ENCODE measurements at regions not wholly inside any gene's neighbourhood (a gene's known extent, or its start where the extent isn't known, plus 50 kb on each side); places are given as distances from the start of the nearest gene placed in this dataset.

- DNase-seq (ENCODE audit: low read depth in 4 of 6, low spot score in 6 of 6) = no peak
- Histone ChIP-seq H3K27me3 (ENCODE audit: control insufficient read depth, insufficient read depth, low read length) (no peaks in the 10 kb centered on the region), H3K36me3 (ENCODE audit: control insufficient read depth, insufficient read depth, low read length) (no peaks in the 10 kb centered on the region), H3K9me3 (ENCODE audit: control insufficient read depth, insufficient read depth, low read length) (no peaks in the 10 kb centered on the region), H3K4me1 (ENCODE audit: control insufficient read depth, insufficient read depth, low read length) (no peaks in the 10 kb centered on the region), H3K27ac (ENCODE audit: low read depth, low read length) (no peak overlapping the region), H3K4me3 (ENCODE audit: low read depth, low read length) (no peak overlapping the region)
- 92% methylated on average over 5 of the region's 5 CpGs for WGBS (ENCODE audit: insufficient coverage)
Measured at GRCh38 chr4:116839826-116840225, 245.6 kb downstream of the TRAM1L1 start.

GRCh38 chr4:116838609-116839008 lies 246.8 kb downstream of the TRAM1L1 start:
- no peak overlapping the region for H3K27ac ChIP-seq (ENCODE audit: low read depth, low read length)
- DNase-seq (ENCODE audit: low read depth in 4 of 6, low spot score in 6 of 6) = peak in 1 of 6 donors; percentile 33
- H3K4me3 ChIP-seq (ENCODE audit: low read depth, low read length) = no peak overlapping the region
- no peaks in the 10 kb centered on the region for H3K36me3 ChIP-seq (ENCODE audit: control insufficient read depth, insufficient read depth, low read length)
- H3K27me3 ChIP-seq (ENCODE audit: control insufficient read depth, insufficient read depth, low read length) = no peaks in the 10 kb centered on the region
- no CpG with 5 or more reads among the region's 4 CpGs for WGBS (ENCODE audit: insufficient coverage)
- H3K4me1 ChIP-seq (ENCODE audit: control insufficient read depth, insufficient read depth, low read length) = no peaks in the 10 kb centered on the region
- H3K9me3 ChIP-seq (ENCODE audit: control insufficient read depth, insufficient read depth, low read length) = no peaks in the 10 kb centered on the region

- H3K4me3 ChIP-seq (ENCODE audit: low read depth, low read length) = no peak overlapping the region
- no peak overlapping the region for H3K27ac ChIP-seq (ENCODE audit: low read depth, low read length)
- no peak for DNase-seq (ENCODE audit: low read depth in 4 of 6, low spot score in 6 of 6)
- WGBS (ENCODE audit: insufficient coverage) = 80% methylated on average over 1 of the region's 5 CpGs
- no peaks in the 10 kb centered on the region for H3K27me3 ChIP-seq (ENCODE audit: control insufficient read depth, insufficient read depth, low read length)
- peaks cover 1% of the 10 kb centered on the region for H3K9me3 ChIP-seq (ENCODE audit: control insufficient read depth, insufficient read depth, low read length)
- no peaks in the 10 kb centered on the region for H3K4me1 ChIP-seq (ENCODE audit: control insufficient read depth, insufficient read depth, low read length)
- H3K36me3 ChIP-seq (ENCODE audit: control insufficient read depth, insufficient read depth, low read length) = no peaks in the 10 kb centered on the region
Measured at GRCh38 chr4:116829187-116829586, 256.2 kb downstream of the TRAM1L1 start.

- no peaks in the 10 kb centered on the region for H3K4me1 ChIP-seq (ENCODE audit: control insufficient read depth, insufficient read depth, low read length)
- WGBS (ENCODE audit: insufficient coverage) = no CpG with 5 or more reads among the region's 2 CpGs
- H3K36me3 ChIP-seq (ENCODE audit: control insufficient read depth, insufficient read depth, low read length) = no peaks in the 10 kb centered on the region
- H3K9me3 ChIP-seq (ENCODE audit: control insufficient read depth, insufficient read depth, low read length) = no peaks in the 10 kb centered on the region
- no peaks in the 10 kb centered on the region for H3K27me3 ChIP-seq (ENCODE audit: control insufficient read depth, insufficient read depth, low read length)
- no peak overlapping the region for H3K4me3 ChIP-seq (ENCODE audit: low read depth, low read length)
- no peak overlapping the region for H3K27ac ChIP-seq (ENCODE audit: low read depth, low read length)
- no peak for DNase-seq (ENCODE audit: low read depth in 4 of 6, low spot score in 6 of 6)
Measured at GRCh38 chr4:116824172-116824571, 261.2 kb downstream of the TRAM1L1 start.

GRCh38 chr4:116811730-116812129 lies 273.6 kb downstream of the TRAM1L1 start:
- no peak overlapping the region for H3K27ac ChIP-seq (ENCODE audit: low read depth, low read length)
- H3K4me3 ChIP-seq (ENCODE audit: low read depth, low read length) = no peak overlapping the region
- no peaks in the 10 kb centered on the region for H3K4me1 ChIP-seq (ENCODE audit: control insufficient read depth, insufficient read depth, low read length)
- DNase-seq (ENCODE audit: low read depth in 4 of 6, low spot score in 6 of 6) = no peak
- no peaks in the 10 kb centered on the region for H3K36me3 ChIP-seq (ENCODE audit: control insufficient read depth, insufficient read depth, low read length)
- WGBS (ENCODE audit: insufficient coverage) = 60% methylated on average over 1 of the region's 2 CpGs
- no peaks in the 10 kb centered on the region for H3K27me3 ChIP-seq (ENCODE audit: control insufficient read depth, insufficient read depth, low read length)
- no peaks in the 10 kb centered on the region for H3K9me3 ChIP-seq (ENCODE audit: control insufficient read depth, insufficient read depth, low read length)

GRCh38 chr4:116796022-116796421 lies 289.4 kb downstream of the TRAM1L1 start:
- no peaks in the 10 kb centered on the region for H3K36me3 ChIP-seq (ENCODE audit: control insufficient read depth, insufficient read depth, low read length)
- DNase-seq (ENCODE audit: low read depth in 4 of 6, low spot score in 6 of 6) = no peak
- no peaks in the 10 kb centered on the region for H3K27me3 ChIP-seq (ENCODE audit: control insufficient read depth, insufficient read depth, low read length)
- H3K9me3 ChIP-seq (ENCODE audit: control insufficient read depth, insufficient read depth, low read length) = no peaks in the 10 kb centered on the region
- H3K27ac ChIP-seq (ENCODE audit: low read depth, low read length) = no peak overlapping the region
- WGBS (ENCODE audit: insufficient coverage) = 80% methylated on average over 1 of the region's 2 CpGs
- H3K4me1 ChIP-seq (ENCODE audit: control insufficient read depth, insufficient read depth, low read length) = no peaks in the 10 kb centered on the region
- no peak overlapping the region for H3K4me3 ChIP-seq (ENCODE audit: low read depth, low read length)

GRCh38 chr4:116788723-116789122 lies 296.7 kb downstream of the TRAM1L1 start:
- Histone ChIP-seq H3K36me3 (ENCODE audit: control insufficient read depth, insufficient read depth, low read length) (no peaks in the 10 kb centered on the region), H3K4me1 (ENCODE audit: control insufficient read depth, insufficient read depth, low read length) (no peaks in the 10 kb centered on the region)
- no CpG with 5 or more reads among the region's 2 CpGs for WGBS (ENCODE audit: insufficient coverage)

GRCh38 chr4:116755051-116755450 lies 330.3 kb downstream of the TRAM1L1 start:
- Histone ChIP-seq H3K36me3 (ENCODE audit: control insufficient read depth, insufficient read depth, low read length) (no peaks in the 10 kb centered on the region), H3K4me1 (ENCODE audit: control insufficient read depth, insufficient read depth, low read length) (no peaks in the 10 kb centered on the region), H3K27me3 (ENCODE audit: control insufficient read depth, insufficient read depth, low read length) (no peaks in the 10 kb centered on the region), H3K27ac (ENCODE audit: low read depth, low read length) (no peak overlapping the region), H3K9me3 (ENCODE audit: control insufficient read depth, insufficient read depth, low read length) (no peaks in the 10 kb centered on the region), H3K4me3 (ENCODE audit: low read depth, low read length) (no peak overlapping the region)
- WGBS (ENCODE audit: insufficient coverage) = no CpG with 5 or more reads among the region's 1 CpG
- DNase-seq (ENCODE audit: low read depth in 4 of 6, low spot score in 6 of 6) = peak in 1 of 6 donors; percentile 85

More at GRCh38 chr4:116788723-116789122, 296.7 kb downstream of the TRAM1L1 start:
- no peaks in the 10 kb centered on the region for H3K27me3 ChIP-seq (ENCODE audit: control insufficient read depth, insufficient read depth, low read length)
- H3K4me3 ChIP-seq (ENCODE audit: low read depth, low read length) = no peak overlapping the region
- no peak overlapping the region for H3K27ac ChIP-seq (ENCODE audit: low read depth, low read length)
- H3K9me3 ChIP-seq (ENCODE audit: control insufficient read depth, insufficient read depth, low read length) = no peaks in the 10 kb centered on the region
- DNase-seq (ENCODE audit: low read depth in 4 of 6, low spot score in 6 of 6) = no peak

- no peaks in the 10 kb centered on the region for H3K4me1 ChIP-seq (ENCODE audit: control insufficient read depth, insufficient read depth, low read length)
- peak in 1 of 6 donors; percentile 11 for DNase-seq (ENCODE audit: low read depth in 4 of 6, low spot score in 6 of 6)
- no peak overlapping the region for H3K4me3 ChIP-seq (ENCODE audit: low read depth, low read length)
- no peaks in the 10 kb centered on the region for H3K9me3 ChIP-seq (ENCODE audit: control insufficient read depth, insufficient read depth, low read length)
- H3K36me3 ChIP-seq (ENCODE audit: control insufficient read depth, insufficient read depth, low read length) = no peaks in the 10 kb centered on the region
- no CpG with 5 or more reads among the region's 2 CpGs for WGBS (ENCODE audit: insufficient coverage)
- no peaks in the 10 kb centered on the region for H3K27me3 ChIP-seq (ENCODE audit: control insufficient read depth, insufficient read depth, low read length)
- no peak overlapping the region for H3K27ac ChIP-seq (ENCODE audit: low read depth, low read length)
Measured at GRCh38 chr4:116752027-116752426, 333.3 kb downstream of the TRAM1L1 start.

GRCh38 chr4:116736756-116737155 lies 348.6 kb downstream of the TRAM1L1 start:
- WGBS (ENCODE audit: insufficient coverage) = no CpG with 5 or more reads among the region's 1 CpG
- no peaks in the 10 kb centered on the region for H3K4me1 ChIP-seq (ENCODE audit: control insufficient read depth, insufficient read depth, low read length)
- no peak overlapping the region for H3K27ac ChIP-seq (ENCODE audit: low read depth, low read length)
- H3K27me3 ChIP-seq (ENCODE audit: control insufficient read depth, insufficient read depth, low read length) = no peaks in the 10 kb centered on the region
- H3K4me3 ChIP-seq (ENCODE audit: low read depth, low read length) = no peak overlapping the region
- H3K36me3 ChIP-seq (ENCODE audit: control insufficient read depth, insufficient read depth, low read length) = no peaks in the 10 kb centered on the region
- no peaks in the 10 kb centered on the region for H3K9me3 ChIP-seq (ENCODE audit: control insufficient read depth, insufficient read depth, low read length)
- DNase-seq (ENCODE audit: low read depth in 4 of 6, low spot score in 6 of 6) = no peak

Data from spinal cord (tissue), 9 donors.